SU-DHL-6 (cell line): ENCODE measurements at regions not wholly inside any gene's neighbourhood (a gene's known extent, or its start where the extent isn't known, plus 50 kb on each side); places are given as distances from the start of the nearest gene placed in this dataset.

Experiments
- H2AFZ ChIP-seq: fragments of 200-600 bp; sonication (generic); 2 replicates; pipeline ENCODE4 v1.6.1; 2014; ENCODE audit warnings: low read depth, mild to moderate bottlenecking, moderate library complexity, mixed read lengths, antibody characterized with exemption, low read length; ENCODE audit not compliant: severe bottlenecking
- H3F3A ChIP-seq: fragments of 200-600 bp; shearing (Covaris generic); 2 replicates; pipeline ENCODE4 v1.6.0; 2016; ENCODE audit warnings: antibody characterized with exemption, mild to moderate bottlenecking; ENCODE audit not compliant: insufficient read depth
- H3K27ac ChIP-seq: fragments of 200-600 bp; sonication (generic); 2 replicates; pipeline ENCODE4 v1.5.1; 2016; ENCODE audit warnings: low read depth, mild to moderate bottlenecking, low read length, moderate library complexity, mixed read lengths
- H3K27me3 ChIP-seq: fragments of 200-600 bp; sonication (generic), shearing (Covaris generic); 2 replicates; pipeline ENCODE4 v1.6.0; 2014; ENCODE audit warnings: mild to moderate bottlenecking, low read length
- H3K36me3 ChIP-seq: fragments of 200-600 bp; sonication (generic); 2 replicates; pipeline ENCODE4 v1.6.1; 2014; ENCODE audit warnings: mild to moderate bottlenecking, low read length, mixed read lengths
- H3K4me2 ChIP-seq: fragments of 300-600, 200-600 bp; shearing (Covaris generic), sonication (generic); 2 replicates; pipeline ENCODE4 v1.6.0; 2014; ENCODE audit warnings: low read length, low read depth, mild to moderate bottlenecking; ENCODE audit not compliant: poor library complexity, severe bottlenecking
- H3K4me3 ChIP-seq: fragments of 200-600 bp; sonication (generic); 2 replicates; pipeline ENCODE4 v1.5.1; 2014; ENCODE audit warnings: antibody characterized with exemption, low read length, mild to moderate bottlenecking, mixed read lengths; ENCODE audit not compliant: insufficient read depth, poor library complexity, severe bottlenecking
- H3K79me2 ChIP-seq: fragments of 200-600 bp; sonication (generic); 2 replicates; pipeline ENCODE4 v1.6.1; 2014; ENCODE audit warnings: mild to moderate bottlenecking, low read length, moderate library complexity; ENCODE audit not compliant: insufficient read depth
- H3K9ac ChIP-seq: fragments of 200-600 bp; sonication (generic); 2 replicates; pipeline ENCODE4 v1.7.0; 2014; ENCODE audit warnings: mild to moderate bottlenecking, low read length
- H3K9me2 ChIP-seq: fragments of 200-600 bp; sonication (generic); replicated peaks from 2 replicates; pipeline ENCODE4 v1.6.1; 2014; ENCODE audit warnings: low read length; ENCODE audit not compliant: insufficient read depth
- H3K9me3 ChIP-seq: fragments of 200-600 bp; sonication (generic); 2 replicates; pipeline ENCODE4 v1.6.1; 2014; ENCODE audit warnings: low read length, mixed read lengths; ENCODE audit not compliant: insufficient read depth
- H4K20me1 ChIP-seq: fragments of 200-600 bp; sonication (generic); 2 replicates; pipeline ENCODE4 v1.6.1; 2014; ENCODE audit warnings: low read depth, mild to moderate bottlenecking, antibody characterized with exemption, low read length, moderate library complexity, mixed read lengths
- CTCF ChIP-seq: fragments of 200-600 bp; sonication (generic); IDR thresholded peaks from one replicate; pipeline ENCODE4 v1.5.1; 2017; ENCODE audit warnings: antibody characterized with exemption, mild to moderate bottlenecking, low read length, moderate library complexity; ENCODE audit not compliant: insufficient read depth, poor library complexity, severe bottlenecking
- EZH2phosphoT487 ChIP-seq: fragments of 200-600 bp; sonication (generic), shearing (Covaris generic); conservative IDR thresholded peaks from 2 replicates; pipeline ENCODE4 v1.6.1; 2018; ENCODE audit warnings: mild to moderate bottlenecking, antibody characterized with exemption, low read length, moderate library complexity, mixed read lengths

DNA sequence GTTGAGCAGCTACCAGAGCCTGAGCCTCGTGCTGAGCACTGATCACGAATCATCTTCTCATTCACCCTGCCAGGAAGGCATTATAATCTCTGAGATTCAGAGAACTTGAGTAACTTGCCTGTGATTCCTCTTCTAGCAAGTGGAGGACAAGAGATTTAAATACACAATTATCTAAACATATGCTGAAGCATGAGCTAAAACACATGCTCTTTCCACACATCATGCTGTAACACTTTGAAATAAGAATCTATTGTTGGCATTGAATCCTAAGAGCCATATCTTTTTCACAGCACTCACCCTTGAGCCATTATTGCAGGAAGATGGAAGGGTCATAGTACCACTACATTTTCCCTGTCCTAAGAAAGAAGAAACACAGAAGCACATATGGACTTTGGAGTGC is 722.5 kb upstream of the API5 start:
- Histone ChIP-seq H3K9me3 (no peaks in the 10 kb centered on the region), H3F3A (no peaks in the 10 kb centered on the region), H3K9me2 (no peaks in the 10 kb centered on the region), H3K79me2 (no peaks in the 10 kb centered on the region), H3K27ac (no peak overlapping the region), H3K36me3 (no peaks in the 10 kb centered on the region), H3K4me3 (no peak overlapping the region), H3K9ac (no peak overlapping the region), H3K27me3 (no peaks in the 10 kb centered on the region), H3K4me2 (no peak overlapping the region), H2AFZ (no peak overlapping the region), H4K20me1 (no peaks in the 10 kb centered on the region)
- no peak for TF ChIP-seq CTCF
- TF ChIP-seq EZH2phosphoT487, result no peak

DNA sequence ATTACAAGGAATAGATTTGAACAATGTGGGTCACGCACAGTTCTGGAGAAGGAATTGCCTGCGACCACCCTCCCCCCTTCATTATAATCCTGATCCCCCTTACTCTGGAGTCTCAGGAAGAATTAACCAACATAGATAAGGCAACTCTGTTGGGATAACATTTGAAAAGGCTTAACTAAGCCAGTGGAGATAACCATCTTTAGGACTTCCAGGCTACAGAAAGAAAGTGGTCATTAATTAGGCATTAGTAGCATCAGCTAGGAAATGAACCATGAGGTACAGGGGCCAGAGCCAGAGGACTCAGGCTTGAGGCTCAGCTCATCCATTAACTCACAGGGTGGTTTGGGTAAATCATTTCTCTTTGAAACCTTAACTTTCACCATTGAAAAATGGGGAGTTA is 720.0 kb upstream of the API5 start:
- Histone ChIP-seq H3K27me3 (no peaks in the 10 kb centered on the region), H3F3A (no peaks in the 10 kb centered on the region), H3K4me2 (no peak overlapping the region), H3K9ac (no peak overlapping the region), H3K9me3 (no peaks in the 10 kb centered on the region), H4K20me1 (no peaks in the 10 kb centered on the region), H3K9me2 (no peaks in the 10 kb centered on the region), H3K27ac (no peak overlapping the region), H3K79me2 (no peaks in the 10 kb centered on the region), H3K4me3 (no peak overlapping the region), H2AFZ (no peak overlapping the region), H3K36me3 (no peaks in the 10 kb centered on the region)
- TF ChIP-seq CTCF (no peak), EZH2phosphoT487 (no peak)

GRCh38 chr11:42593441-42593840 is 718.4 kb upstream of the API5 start:
- Histone ChIP-seq H3K9ac (no peak overlapping the region), H3K36me3 (no peaks in the 10 kb centered on the region), H3K27ac (no peak overlapping the region), H4K20me1 (no peaks in the 10 kb centered on the region), H3F3A (no peaks in the 10 kb centered on the region), H3K9me2 (no peaks in the 10 kb centered on the region), H3K79me2 (no peaks in the 10 kb centered on the region), H2AFZ (no peak overlapping the region), H3K4me3 (no peak overlapping the region), H3K9me3 (no peaks in the 10 kb centered on the region), H3K27me3 (no peaks in the 10 kb centered on the region), H3K4me2 (no peak overlapping the region)
- no peak for TF ChIP-seq CTCF

- H3K9me3 ChIP-seq, result no peaks in the 10 kb centered on the region
- H3K79me2 ChIP-seq, result no peaks in the 10 kb centered on the region
- no peak overlapping the region for H3K9ac ChIP-seq
- no peak overlapping the region for H3K27ac ChIP-seq
- no peaks in the 10 kb centered on the region for H4K20me1 ChIP-seq
- no peaks in the 10 kb centered on the region for H3K9me2 ChIP-seq
- no peaks in the 10 kb centered on the region for H3K36me3 ChIP-seq
- no peaks in the 10 kb centered on the region for H3K27me3 ChIP-seq
- TF ChIP-seq CTCF (no peak), EZH2phosphoT487 (no peak)
- no peaks in the 10 kb centered on the region for H3F3A ChIP-seq
- no peak overlapping the region for H3K4me3 ChIP-seq
- H2AFZ ChIP-seq, result no peak overlapping the region
- H3K4me2 ChIP-seq, result no peak overlapping the region
These were observed 715.9 kb upstream of the API5 start for GRCh38 chr11:42595876-42596275.
